ENCODE measurements at regions not wholly inside any gene's neighbourhood (a gene's known extent, or its start where the extent isn't known, plus 50 kb on each side); places are given as distances from the start of the nearest gene placed in this dataset.

- Histone ChIP-seq H3K9me3 (replicated peaks in 1 of 3) (no peaks in the 10 kb centered on the region), H3K4me3 (no peak overlapping the region), H3K4me1 (replicated peaks in 1 of 2) (no peaks in the 10 kb centered on the region), H3K36me3 (replicated peaks in 1 of 2) (no peaks in the 10 kb centered on the region), H3K27ac (no peak overlapping the region), H3K27me3 (no peaks in the 10 kb centered on the region)
- DNase-seq, result no peak
- no peak for TF ChIP-seq POLR2A (IDR thresholded peaks at IDR 0.05)
- TF ChIP-seq, protein P1, sequence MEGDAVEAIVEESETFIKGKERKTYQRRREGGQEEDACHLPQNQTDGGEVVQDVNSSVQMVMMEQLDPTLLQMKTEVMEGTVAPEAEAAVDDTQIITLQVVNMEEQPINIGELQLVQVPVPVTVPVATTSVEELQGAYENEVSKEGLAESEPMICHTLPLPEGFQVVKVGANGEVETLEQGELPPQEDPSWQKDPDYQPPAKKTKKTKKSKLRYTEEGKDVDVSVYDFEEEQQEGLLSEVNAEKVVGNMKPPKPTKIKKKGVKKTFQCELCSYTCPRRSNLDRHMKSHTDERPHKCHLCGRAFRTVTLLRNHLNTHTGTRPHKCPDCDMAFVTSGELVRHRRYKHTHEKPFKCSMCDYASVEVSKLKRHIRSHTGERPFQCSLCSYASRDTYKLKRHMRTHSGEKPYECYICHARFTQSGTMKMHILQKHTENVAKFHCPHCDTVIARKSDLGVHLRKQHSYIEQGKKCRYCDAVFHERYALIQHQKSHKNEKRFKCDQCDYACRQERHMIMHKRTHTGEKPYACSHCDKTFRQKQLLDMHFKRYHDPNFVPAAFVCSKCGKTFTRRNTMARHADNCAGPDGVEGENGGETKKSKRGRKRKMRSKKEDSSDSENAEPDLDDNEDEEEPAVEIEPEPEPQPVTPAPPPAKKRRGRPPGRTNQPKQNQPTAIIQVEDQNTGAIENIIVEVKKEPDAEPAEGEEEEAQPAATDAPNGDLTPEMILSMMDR (IDR thresholded peaks at IDR 0.05), result no peak
- intact Hi-C loops (cut with DNase I), result no loop called here
- WGBS, 4 donors, result 83 to 94% (median 89%) methylated on average over 2 of the region's 2 CpGs
Observed at GRCh38 chr10:113243311-113243710, 293.3 kb downstream of the TCF7L2 start.

DNA sequence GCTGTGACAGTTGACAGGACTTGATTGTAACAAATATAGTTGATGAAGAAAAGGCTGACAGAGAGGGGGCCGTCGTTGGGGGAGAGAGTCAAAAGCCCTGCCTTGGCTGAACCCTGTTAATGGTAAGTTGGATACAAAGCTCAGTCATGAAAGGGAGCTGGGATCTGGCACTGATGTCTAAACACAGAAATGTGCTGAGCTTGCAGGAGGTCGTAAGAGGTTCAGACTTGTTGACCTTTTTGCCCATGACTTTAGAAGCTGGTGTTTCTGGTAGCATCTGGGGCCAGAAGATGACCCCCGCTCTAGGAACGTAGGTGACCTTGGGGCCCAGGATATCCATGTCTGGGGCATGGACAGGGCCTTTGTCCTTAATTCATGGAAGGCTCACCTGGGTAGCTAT lies 294.7 kb downstream of the TCF7L2 start:
- TF ChIP-seq POLR2A (IDR thresholded peaks at IDR 0.05), result no peak
- TF ChIP-seq, protein P1 (IDR thresholded peaks at IDR 0.05), result no peak
- Histone ChIP-seq H3K36me3 (replicated peaks in 1 of 2) (no peaks in the 10 kb centered on the region), H3K27ac (no peak overlapping the region), H3K4me1 (replicated peaks in 1 of 2) (no peaks in the 10 kb centered on the region), H3K4me3 (no peak overlapping the region), H3K9me3 (replicated peaks in 1 of 3) (no peaks in the 10 kb centered on the region), H3K27me3 (no peaks in the 10 kb centered on the region)
- WGBS, 4 donors, result 79 to 92% (median 86%) methylated on average over 5 of the region's 5 CpGs
- DNase-seq, result no peak
- intact Hi-C loops (cut with DNase I), result no loop called here

DNA sequence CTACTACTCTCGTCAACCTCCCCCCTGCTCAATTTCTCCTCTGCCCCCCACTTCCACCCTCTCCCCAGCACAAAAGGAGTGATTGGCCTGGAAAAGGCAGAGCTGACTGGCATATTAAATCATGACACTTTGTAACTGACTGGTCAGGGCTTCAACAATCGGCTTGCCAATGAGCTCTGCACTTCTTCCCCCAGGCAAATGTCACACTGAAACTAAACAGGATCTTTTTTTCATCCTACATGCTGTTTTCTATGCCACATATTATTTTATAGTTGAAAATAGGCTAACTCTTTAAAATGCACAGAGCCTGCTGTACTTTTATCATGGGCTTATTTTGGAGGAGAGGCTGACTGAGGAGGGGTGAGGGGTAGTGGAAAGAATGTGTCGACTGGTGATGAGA lies 295.2 kb downstream of the TCF7L2 start:
- H3K4me3 ChIP-seq, result no peak overlapping the region
- TF ChIP-seq POLR2A (IDR thresholded peaks at IDR 0.05), result no peak
- TF ChIP-seq, protein P1 (IDR thresholded peaks at IDR 0.05), result no peak
- WGBS, 4 donors, result 67 to 85% (median 83%) methylated on average over 3 of the region's 3 CpGs
- no peaks in the 10 kb centered on the region for H3K4me1 ChIP-seq (replicated peaks in 1 of 2)
- intact Hi-C loops (cut with DNase I), result no loop called here
- H3K36me3 ChIP-seq (replicated peaks in 1 of 2), result no peaks in the 10 kb centered on the region
- H3K27ac ChIP-seq, result no peak overlapping the region
- no peaks in the 10 kb centered on the region for H3K9me3 ChIP-seq (replicated peaks in 1 of 3)
- H3K27me3 ChIP-seq, result no peaks in the 10 kb centered on the region
- no peak for DNase-seq

- no peak for TF ChIP-seq POLR2A (IDR thresholded peaks at IDR 0.05)
- TF ChIP-seq, protein P1 (IDR thresholded peaks at IDR 0.05), result no peak
- no peaks in the 10 kb centered on the region for H3K36me3 ChIP-seq (replicated peaks in 1 of 2)
- no peaks in the 10 kb centered on the region for H3K27me3 ChIP-seq
- no peaks in the 10 kb centered on the region for H3K4me1 ChIP-seq (replicated peaks in 1 of 2)
- no peak for DNase-seq
- H3K4me3 ChIP-seq, result no peak overlapping the region
- H3K9me3 ChIP-seq (replicated peaks in 1 of 3), result no peaks in the 10 kb centered on the region
- WGBS, 4 donors, result 63 to 83% (median 77%) methylated on average over 5 of the region's 5 CpGs
- H3K27ac ChIP-seq, result no peak overlapping the region
- intact Hi-C loops (cut with DNase I), result no loop called here
Observed at GRCh38 chr10:113247050-113247449, 297.0 kb downstream of the TCF7L2 start.
